ENCODE measurements at regions not wholly inside any gene's neighbourhood (a gene's known extent, or its start where the extent isn't known, plus 50 kb on each side); places are given as distances from the start of the nearest gene placed in this dataset.

- TF ChIP-seq CTCF (IDR thresholded peaks at IDR 0.05), result no peak
- TF ChIP-seq POLR2A (IDR thresholded peaks at IDR 0.05), result no peak
Observed at GRCh38 chr6:23293653-23294052, 724.3 kb downstream of the HDGFL1 start.

All from right lobe of liver (tissue), 4 donors.